GM19468 (cell line): ENCODE measurements at regions not wholly inside any gene's neighbourhood (a gene's known extent, or its start where the extent isn't known, plus 50 kb on each side); places are given as distances from the start of the nearest gene placed in this dataset.
"Not testable (repeated sequence)": the region's sequence is repeated elsewhere in the genome, so short reads cannot be mapped to it uniquely, and the experiment has no call there.

ENCODE experiments used
- ATAC-seq: cut with Tn5 transposase; IDR thresholded peaks from one replicate; pipeline ENCODE4 v1.9.1; 2021; ENCODE audit warnings: mild to moderate bottlenecking, moderate library complexity, moderate number of reproducible peaks; ENCODE audit not compliant: unreplicated experiment; ENCODE audit errors: extremely low read depth

DNA sequence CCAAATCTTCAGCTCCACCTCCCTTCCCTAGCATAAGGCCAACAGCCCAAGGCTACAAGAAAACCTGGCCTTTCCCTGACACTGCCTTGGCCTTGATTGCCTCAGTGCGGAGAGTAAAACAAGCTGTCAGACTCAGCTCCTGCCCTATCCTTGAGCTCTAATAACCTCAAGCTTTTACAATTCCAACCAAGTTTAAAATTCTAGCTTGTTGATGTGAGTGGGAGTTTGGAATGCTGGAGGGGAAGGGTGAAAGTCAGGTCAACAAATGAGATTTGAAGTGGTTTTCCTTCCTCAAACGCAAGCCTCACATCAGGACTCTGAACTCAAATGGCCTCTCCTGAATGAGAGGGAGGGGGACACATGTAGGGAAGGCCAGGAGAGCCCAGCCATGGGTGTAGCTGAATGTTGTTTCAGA lies 197.0 kb upstream of the VLDLR start:
- no peak for ATAC-seq

DNA sequence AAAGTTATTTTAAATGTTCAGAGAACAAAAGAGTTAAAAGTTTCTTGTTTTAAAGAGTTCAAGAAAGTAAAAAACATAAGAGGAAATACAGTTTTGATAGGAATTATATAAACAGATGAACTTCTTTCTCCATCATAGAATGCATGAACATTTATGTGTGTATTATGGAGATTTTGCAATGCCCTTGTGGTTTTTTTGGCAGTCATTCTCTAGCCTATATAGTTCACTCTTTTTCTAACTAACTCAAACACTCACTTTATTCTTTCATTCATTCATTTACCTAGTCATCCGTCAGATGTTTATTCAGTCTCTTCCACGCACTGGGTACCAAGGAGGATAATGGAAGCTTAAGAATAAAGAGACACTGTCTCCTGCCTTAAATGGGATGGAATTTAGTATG lies 195.9 kb upstream of the VLDLR start:
- no peak for ATAC-seq

DNA sequence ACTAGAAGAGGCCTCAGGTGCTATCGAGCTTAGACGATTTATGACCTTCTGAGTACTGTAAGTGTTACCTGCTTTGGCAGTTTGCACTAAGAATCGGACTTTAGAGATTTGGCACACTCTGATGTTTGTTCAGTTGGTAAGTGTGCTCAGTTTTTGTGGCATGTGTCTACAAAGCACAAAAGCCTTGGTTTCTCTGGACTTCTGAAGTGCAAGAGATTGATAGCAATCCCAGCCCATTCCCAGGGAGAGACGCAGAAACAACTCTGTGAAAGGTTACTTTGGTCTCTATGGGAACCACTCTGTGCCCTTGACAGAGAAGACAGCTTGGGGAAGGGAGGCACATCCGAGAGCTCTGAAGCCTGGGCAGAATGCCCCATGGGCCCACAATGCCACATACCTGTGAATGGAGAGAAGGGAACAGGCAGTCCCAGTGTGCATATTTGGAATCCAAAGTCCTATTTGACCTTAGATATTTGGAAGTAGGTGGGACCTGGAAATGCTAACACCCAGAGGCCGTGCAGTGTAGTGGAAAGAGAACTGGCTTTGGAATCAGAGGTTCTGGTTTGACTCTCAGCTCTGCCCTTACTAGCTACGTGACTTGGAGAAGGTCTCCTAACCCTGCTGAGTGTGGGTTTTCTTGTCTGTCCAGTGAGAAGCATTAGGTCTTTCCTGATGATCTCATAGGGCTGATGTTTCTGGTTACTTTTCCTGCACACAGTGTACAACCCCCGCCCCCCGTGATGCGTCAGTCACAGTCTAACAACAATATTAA lies 194.3 kb upstream of the VLDLR start:
- no peak for ATAC-seq

DNA sequence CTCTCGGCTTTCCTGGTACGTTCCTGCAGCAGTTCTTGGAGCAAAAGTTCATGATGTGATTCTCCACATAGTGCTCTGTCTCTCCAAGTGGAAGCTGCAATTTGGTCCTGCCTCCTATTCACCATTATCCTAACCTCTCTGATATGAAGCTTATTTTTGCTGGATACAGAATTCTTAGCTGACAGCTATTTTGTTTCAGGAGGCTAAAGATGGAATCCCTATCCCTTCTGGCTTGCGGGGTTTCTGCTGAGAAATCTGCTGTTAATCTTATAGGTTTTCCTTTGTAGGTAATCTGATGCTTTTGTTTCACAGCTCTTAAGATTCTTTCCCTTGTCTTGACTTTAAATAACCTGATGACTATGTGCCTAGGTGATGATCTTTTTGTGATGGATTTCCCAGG lies 181.6 kb upstream of the VLDLR start:
- no peak for ATAC-seq

DNA sequence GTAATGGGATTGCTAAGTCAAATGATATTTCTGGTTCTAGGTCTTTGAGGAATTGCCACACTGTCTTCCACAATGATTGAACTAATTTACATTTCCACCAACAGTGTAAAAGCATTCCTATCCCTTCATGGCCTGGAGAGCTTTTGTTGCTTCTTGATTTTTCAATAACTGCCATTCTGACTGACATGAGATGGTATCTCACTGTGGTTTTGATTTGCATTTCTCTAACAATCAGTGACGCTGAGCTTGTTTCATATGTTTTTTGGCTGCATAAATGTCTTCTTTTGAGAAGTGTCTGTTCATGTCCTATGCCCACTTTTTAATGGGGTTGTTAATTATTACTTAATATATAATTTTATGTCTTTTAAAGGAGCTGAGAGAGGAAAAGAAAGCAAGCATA lies 177.7 kb upstream of the VLDLR start:
- not testable (repeated sequence) for ATAC-seq

DNA sequence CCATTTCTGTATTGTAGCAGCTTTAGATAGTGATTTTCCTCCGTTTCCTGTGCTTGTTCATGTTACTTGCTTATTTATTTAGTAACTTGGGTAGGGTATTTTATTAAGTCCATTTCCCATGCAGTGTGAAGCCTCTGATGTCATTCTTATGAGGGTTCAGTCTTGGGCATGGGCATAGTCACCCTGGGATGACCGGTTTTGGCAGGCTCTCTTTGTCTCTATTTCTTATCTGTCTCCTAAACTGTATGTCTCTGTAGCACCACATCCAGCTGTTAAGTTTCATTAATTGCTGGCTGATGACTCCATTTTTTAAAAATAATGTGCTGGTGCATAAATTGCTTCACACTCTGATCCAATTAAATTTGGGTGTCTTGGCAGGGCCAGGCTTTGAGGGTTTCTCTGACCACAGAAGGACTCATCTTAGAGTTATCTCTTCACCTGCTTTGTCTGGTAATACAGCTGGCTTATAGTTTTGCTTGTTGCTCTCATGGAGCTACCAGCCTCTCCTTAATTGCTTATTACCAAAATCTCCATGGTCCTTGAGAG lies 173.3 kb upstream of the VLDLR start:
- no peak for ATAC-seq

DNA sequence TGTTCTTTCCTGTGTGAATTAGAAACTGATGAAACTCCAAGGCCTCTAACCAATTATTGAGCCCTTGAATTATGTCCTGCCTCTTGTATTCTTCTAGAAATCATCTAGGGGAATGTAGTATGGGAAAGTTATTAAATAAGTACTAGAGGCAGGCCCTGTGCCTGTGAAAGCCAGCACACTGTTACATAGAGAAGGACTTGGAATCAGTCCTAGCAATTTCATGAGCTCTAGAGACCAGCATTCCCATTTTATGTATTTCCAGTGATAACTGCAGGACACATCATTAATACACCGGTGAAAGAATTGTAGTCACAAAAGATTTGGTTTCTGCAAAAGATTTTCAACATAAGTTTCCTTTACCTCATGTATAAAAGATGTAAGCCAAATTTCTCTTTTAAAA lies 168.5 kb upstream of the VLDLR start:
- no peak for ATAC-seq

DNA sequence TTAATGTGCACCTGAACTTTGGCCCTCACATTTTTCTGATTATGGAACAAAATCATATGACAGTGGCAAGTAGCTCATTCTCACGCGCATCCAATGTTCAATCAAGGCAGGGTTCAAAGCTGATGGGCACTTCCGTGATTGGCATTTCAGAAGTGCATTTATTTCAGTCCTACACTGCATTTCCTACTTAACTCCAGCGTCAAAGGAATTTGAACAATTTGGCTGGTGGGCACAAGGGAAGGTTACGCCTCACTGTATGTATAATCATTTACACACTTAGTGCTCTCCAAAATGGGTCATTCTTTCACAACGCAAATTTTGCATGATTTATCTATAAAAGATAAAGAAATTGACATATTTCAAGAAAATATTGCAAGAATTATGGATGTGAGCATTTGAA lies 167.9 kb upstream of the VLDLR start:
- ATAC-seq: no peak

DNA sequence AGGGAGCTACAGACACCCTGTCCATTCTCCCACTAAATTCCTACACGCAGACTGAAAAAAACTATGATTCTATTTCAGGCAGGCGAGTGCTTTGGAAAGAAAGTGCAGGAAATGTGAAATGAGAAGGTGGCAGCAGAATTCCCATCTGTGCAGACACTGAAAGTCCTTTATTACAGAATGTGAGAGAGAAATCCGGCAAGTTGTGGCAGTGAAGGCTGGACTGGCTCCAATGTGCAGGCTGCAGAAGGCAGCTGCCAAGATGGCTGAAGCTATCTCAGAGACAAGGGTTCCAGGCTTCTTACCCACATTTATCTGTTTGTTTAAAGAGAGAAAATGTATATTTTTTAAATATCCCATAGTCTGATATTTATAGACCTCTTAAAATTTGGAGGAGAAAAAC lies 161.8 kb upstream of the VLDLR start:
- no peak for ATAC-seq

DNA sequence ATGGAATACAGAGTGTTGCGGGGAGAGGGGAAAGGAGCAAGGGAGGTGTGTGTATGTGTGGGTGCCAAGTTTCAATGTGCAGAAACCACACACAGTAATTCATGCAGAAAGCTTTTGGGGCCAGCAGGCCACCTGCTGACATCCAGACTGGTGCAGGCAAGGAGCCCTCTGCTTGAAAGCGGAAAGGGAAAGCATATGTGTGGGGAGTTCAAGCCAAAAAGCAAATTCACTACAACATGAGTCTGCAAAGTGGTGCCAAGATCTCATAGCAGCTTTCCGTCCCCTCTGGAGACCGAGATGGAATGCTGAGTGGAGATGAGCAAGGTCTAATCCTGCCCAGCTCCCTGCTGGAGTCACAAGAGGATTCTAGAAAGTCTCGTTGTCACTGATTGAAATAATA lies 159.7 kb upstream of the VLDLR start:
- no peak for ATAC-seq

DNA sequence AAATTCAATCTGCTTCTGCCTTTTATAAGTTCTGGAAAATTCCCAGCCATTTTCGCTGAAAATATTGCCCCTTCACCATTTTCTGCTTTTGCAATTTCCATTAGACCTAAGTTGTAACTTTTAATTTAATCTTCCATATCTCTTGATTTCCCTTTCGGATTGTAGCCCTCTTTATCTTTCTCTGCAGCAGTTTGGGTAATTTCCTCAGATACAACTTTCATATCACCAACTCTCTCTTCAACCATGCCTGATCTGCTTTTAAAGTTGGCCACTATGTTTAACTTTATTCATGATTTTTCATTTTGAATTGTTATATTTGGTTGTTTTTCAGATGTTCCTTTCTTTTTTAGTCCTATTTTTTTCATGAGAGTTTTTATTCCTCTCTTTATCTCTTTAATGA lies 157.0 kb upstream of the VLDLR start:
- no peak for ATAC-seq

DNA sequence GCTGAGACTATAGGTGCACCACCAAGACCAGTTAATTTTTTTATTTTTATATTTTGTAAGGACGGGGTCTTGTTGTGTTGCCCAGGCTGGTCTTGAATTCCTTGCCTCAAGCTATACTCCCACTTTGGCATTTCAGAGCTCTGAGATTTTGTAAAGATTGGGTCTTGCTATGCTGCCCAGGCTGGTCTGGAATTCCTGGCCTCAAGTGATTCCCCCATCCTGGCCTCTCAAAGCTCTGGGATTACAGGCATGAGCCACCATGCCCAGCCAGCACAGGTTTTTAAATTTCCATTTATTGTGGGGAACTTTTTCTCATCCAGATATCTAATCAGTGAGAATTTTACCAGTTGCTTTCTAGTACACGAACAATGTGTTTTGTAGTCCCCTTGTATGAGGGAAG lies 156.1 kb upstream of the VLDLR start:
- ATAC-seq: no peak

DNA sequence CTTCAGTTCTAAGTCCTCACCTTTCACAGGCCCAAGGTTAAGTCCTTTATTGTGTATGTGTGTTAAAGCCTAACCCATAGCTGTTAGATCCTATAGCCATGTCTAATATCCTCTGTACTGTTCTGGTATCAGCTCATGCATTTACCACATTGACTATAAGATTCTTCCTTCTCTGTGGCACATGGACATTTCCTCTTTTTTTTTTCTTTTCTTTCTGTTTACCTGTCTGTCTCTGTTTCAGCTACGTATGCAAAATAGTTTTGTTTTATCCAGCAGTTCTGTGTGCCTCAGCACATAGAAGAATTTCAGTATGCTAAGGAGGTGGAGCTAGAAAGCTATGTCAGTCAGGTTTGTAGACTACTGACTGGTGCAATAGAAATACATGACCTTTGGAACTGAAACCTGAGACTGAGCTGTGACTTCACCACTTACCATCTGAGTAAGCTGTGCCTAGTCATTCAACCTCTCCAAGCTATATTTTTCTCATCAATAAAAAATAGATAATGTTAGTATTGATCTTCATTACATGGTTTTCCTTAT lies 155.6 kb upstream of the VLDLR start:
- ATAC-seq: peak; percentile 99

DNA sequence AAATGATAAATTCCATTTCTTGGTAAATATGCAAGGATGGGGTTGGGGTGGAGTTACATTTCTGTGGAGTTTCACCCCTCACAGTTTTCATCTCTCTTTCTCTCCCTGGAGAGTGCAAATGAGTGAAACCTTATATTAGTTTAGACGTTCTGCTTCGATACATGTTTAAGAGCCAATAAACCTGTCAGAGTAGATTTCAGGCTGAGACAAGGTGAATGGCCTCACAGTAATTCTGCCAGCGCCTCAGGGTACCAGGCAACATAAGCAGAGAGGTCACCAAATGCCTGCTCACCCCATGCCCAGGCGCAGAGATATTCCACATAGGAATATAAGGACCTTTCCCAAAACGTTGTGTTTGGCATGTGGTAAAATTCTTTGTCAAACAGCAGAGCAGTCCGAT lies 154.9 kb upstream of the VLDLR start:
- ATAC-seq: no peak

DNA sequence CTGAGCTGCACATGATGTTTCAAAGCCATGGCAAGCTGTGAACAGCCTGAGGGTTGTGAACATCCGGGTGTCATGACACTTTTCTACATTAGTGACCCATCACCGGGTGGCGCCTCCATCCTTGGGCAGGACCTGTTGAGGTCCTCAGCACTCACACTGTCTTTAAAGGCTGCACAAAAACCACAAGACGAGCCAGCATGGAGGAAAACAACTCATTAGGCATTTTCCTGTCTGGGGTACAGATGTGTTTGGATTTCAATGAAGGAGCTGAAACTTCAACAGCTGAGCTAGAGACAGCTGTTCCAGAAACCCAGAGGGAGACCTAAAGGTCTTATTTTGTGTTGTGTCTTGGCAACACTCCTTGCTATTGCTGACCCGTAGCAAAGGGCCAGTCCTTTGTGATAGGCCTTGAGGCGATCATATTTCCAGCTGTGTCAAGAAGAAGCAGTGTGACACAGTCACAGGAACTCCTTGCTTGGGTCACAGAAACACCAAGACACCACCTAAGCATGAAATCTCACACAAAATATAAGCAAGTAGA lies 151.8 kb upstream of the VLDLR start:
- no peak for ATAC-seq

DNA sequence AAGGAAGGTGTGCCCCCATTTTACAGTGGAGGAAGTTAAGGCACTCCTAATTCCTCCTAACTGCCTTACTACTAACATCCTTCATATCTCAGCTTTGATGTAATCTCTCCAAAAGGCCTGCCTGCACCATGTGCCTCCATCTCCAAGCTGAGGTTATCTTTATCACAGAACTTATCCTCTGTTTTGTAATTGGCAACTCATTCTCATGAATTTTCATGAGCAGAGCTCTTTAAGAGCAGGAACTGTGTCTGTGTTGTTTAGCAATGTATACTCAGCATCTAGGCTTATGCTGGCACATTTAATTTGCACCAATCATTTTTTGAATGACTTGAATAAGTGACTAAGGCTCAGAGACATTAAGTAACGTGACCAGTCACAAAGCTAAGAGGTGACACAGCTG lies 147.9 kb upstream of the VLDLR start:
- ATAC-seq: no peak

DNA sequence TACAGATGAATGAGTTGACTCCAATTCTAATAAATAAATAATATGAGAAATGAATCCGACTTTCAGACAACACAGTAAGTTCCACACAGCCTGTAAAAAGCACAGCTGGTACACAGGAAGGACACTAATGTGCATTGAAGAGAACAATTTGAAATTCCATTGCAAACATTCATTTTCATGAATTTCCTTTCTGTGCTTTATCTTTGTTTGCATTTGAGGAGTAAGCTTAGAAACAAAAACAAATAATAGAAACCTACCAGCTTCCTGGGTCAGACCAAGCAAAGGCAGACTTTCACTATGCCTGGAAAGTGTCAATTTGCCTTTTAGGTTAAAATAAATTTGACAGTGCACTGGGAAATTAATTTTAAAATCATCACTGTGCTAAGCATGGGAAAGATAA lies 143.8 kb upstream of the VLDLR start:
- ATAC-seq: no peak

DNA sequence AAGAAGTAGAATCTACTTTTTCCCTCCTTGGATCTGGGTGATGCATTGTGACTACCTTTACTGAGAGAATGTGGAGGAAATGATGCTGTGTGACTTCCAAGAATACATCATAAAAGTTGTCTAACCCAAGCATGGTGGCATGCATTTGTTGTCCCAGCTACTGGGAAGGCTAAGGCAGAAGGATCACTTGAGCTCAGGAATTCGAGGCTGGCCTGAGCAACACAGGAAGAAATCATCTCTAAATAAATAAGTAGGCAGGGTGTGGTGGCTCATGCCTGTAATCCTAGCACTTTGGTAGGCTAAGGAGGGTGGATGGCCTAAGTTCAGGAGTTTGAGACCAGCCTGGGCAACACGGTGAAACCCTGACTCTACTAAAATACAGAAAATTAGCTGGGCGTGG lies 143.2 kb upstream of the VLDLR start:
- no peak for ATAC-seq

DNA sequence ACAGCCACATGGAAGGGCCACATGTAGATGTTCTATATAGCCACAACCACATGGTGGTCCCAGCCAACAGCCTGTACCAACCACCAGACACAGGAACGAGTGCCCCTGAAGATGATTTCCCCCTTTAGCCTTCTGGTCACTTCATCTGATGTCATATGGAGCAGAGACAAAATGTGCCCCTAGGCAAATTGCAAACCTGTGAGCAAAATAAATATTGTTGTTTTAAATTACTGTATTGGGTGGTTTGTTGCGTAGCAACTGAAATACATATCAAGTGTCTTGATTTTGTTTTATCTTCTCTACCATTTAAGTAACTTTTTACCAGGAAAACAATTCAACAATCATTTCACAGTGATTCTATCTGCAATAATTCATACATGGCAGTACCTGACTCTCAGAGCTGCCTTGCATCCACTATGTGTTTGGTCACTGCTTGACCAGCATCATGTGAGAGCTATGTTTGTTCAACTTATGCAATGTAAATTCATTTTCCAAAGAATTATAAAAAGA lies 142.5 kb upstream of the VLDLR start:
- no peak for ATAC-seq

DNA sequence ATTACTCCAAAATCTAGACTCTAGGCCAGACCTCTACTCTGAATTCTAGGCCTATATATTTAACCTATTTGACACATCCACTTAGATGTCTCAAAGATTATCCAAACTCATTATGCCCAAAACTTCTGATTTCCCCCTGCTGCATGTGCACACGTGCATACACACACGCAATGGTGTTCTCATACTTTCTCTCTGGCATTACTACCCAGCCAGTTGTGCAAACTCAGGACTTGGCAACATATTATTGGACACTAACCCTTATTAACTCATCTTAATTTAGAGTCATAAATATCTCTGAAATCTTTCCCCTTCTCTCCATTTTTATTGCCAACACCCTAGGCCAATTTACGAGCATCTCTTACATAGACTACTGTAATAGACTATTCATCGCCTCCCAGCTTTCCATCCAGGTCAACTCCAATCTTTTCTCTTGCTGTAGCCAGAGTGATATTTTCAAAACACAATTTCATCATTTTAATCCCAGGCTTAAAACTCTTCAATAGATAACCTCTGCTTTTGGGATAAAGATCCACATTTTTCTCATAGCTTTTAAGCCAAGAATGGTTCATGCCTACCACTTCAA lies 141.2 kb upstream of the VLDLR start:
- no peak for ATAC-seq

DNA sequence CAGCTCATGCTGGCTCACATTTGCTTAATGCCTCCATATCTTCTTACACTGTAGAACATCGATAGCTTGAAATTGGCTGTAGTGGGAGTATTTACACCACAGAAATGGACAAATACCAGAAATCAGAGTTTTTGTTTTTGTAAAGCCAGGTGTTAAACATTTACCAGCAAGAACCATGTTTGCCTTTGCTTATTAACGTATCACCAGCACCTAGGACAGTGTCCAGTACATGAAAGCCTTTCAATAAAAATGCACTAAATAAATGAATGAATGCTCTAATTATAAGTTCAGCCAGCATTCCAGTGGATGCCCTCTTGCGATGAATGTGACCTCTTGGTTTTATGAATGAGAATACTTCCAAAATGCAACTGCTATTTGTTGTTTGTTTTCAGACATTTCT lies 140.4 kb upstream of the VLDLR start:
- ATAC-seq: no peak
